HTR-8/SVneo (cell line): ENCODE measurements at regions not wholly inside any gene's neighbourhood (a gene's known extent, or its start where the extent isn't known, plus 50 kb on each side); places are given as distances from the start of the nearest gene placed in this dataset.

Experiments used
- DNase-seq: peaks from one replicate; pipeline ENCODE4 v3.0.0; 2011; ENCODE audit warnings: low spot score, mixed read lengths; ENCODE audit not compliant: insufficient read length
- FAIRE-seq: peaks from 2 replicates; lab custom pipeline; 2011; peaks lifted over from hg19 to GRCh38; lab: Jason Lieb, UNC

DNA sequence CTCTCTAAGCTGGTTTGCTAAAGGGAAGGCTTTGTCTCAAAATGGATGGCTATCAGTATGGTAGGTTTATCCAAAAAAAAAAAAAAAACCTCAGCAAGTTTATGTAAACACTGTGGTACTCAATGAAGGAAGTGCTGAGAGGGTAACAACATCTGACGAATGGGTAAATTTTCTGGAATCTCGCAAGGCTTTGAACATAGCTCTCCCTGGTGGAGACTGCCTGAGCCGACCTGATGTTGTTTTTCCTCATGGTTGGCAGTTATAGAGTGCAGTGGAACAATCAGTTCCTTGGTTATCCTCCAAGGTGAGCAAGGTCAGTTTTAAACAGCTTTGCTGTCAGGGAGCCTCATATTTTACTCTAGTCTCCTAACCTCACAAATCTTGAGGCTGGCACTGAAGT is 94.6 kb downstream of the ZPLD1 start:
- DNase-seq, result no peak
- FAIRE-seq, result no peak

DNA sequence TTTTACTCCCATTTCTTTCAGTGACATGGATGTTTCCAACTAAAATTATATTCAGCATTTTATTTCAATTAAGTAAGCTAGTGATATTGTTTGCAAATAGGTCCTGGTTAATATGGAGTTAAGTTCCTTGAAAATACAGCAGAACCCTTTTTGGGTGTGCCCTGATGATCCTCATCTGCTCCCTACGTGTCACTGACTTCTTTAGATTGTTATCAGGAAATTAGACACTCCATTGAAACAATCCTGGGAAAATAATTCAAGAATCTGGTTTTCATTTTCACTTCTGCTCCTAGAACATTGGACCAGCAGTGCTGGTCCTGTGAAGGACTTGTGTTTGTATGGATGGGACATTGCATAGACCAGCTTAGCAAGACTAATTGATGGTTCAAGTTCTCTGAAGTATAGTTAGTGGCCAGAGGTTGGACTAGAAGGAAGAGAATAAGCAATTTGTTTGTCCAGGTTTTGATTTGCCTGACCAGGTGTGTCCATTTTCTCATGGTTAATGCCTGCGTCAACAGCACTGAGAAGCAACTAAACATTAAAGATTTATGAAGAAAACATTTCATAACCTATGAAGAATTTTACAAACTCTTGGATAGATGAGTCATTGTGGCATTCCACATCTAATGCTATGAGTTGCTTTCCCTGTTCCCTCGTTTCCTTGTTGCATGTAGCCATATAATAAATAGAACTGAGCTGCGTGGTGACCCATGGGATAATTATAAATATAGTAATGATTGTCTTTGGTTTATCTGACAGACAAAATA is 95.8 kb downstream of the ZPLD1 start:
- peak; percentile 19 for DNase-seq

DNA sequence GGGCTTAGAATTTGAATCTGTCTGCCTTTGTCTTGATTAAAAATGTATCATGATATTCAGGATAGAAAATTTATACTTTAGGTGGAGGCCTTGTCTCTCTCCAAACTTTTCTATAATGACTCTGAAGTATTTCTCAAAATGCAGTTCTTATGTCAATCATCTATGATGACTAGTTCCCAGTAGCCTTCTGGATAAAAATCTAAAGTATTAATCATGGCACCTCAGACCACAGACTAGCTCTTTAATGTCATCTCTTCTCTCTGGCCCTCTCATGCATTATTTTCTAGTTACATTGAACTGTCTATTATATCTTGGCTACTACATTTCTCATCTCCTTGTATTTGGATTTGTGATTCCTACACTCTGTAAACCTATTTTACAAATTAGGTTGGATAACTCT is 96.9 kb downstream of the ZPLD1 start:
- FAIRE-seq (no peak), DNase-seq (peak; percentile 6)

More for the DNA sequence above, 95.8 kb downstream of the ZPLD1 start:
- FAIRE-seq, result no peak

DNA sequence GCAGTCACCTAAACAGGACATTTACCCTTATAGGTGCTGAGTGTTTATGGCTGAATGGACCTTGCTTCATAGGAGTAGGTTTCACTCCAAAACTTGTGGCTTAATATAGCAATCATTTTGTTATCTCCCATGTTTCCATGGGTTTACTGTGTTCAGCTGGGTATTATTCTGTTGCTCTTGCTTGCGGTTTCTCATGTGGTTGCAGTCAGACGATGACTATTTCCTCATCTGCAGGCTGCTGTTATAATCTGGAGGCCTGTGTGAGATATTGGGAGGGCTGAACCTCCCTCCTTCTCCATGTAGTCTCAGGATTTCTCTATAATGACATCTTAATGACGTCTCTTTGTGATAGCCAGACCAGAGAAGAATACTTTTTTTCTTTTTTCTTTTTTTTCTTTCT is 98.1 kb downstream of the ZPLD1 start:
- DNase-seq (no peak), FAIRE-seq (no peak)

DNA sequence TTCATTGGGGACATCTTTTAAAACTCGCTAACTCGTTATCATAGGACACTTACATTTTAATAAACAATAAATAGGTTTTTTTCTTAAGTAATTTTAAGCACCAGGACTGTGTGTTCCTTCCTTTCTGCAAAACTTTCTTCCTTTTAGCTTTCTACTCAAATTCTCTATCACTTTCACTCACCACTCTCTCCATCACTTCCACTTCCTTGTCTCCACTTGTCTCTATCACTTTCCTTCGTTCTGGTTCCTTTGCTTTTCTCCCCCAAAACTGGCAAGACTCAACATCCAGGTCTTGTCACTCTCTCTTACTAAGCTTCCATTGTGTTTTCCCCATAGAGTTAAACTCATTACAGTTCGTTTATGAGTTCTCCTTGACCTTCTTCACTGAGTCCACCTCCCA is 99.0 kb downstream of the ZPLD1 start:
- no peak for DNase-seq
- FAIRE-seq, result no peak

DNA sequence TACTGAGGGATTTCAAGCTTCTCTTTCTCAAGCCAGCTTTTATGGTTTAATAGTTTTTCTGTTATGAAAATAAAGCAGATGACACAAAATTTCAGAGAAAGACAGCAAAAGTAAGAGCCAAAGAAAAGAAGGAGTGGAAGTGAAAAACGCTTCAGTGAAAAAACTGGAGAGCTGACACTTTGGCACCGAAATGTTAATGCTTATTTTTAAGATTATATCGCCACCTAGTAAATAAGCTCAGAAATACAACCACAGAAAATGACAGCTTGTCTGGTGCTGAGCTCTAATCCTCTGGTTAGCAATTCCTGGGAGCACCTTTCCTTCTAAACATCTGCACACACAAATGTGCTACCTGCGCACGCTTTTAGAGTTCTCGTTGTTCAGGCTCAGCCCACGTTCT is 101.6 kb downstream of the ZPLD1 start:
- FAIRE-seq (no peak), DNase-seq (peak; percentile 30)

DNA sequence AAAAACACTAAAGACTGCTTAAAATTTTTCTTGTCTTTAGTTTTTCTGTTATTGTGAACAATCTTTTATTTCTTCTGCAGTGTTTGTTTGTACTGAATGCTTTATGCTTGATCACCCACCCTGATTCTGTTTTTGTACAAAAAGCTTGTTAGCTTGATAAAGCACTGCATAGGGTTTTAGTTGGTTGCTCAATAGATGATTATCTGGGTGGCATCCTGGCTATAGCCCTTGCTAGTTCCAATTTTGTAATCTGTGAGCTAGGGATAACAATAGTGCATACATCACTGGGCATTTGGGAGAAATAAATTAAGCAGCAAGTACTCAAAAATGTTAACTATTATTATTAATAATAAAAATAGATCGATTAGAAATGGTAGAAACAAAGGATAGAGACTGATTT is 102.3 kb downstream of the ZPLD1 start:
- FAIRE-seq (no peak), DNase-seq (no peak)

DNA sequence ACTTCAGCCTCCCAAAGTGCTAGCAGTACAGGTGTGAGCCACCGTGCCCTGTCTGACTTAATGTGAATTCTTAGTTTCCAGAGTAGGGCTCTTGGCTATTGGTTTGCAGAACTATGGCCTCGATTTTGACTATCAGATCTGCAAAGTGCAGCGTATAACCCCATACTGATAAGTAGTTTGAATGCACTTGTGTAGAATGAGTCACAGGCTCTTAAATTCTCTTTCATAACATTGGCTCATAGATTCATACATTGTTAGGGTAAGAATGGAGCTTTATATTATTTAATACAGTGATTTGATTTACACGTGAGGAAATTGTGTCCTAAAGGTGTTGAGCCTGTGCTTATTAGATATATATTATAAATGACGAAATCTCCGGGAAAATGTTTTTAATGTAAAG is 109.9 kb downstream of the ZPLD1 start:
- no peak for FAIRE-seq

DNA sequence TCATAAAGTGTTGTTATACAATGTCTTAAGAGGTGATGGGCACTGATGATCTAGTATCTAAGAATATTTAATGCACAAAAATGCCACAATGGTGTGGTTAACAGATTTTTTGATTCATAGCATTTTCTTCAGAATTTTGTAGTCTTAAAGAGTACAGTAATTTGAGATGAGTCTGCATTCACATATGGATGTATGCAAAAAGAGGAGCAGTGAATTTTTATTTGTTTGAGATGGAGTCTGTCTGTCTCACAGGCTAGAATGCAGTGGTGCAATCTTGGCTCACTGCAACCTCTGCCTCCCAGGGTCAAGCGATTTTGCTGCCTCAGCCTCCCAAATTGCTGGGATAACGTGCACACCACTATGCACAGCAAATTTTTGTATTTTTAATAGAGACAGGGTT is 110.5 kb downstream of the ZPLD1 start:
- no peak for DNase-seq
- no peak for FAIRE-seq

More for the DNA sequence above, 109.9 kb downstream of the ZPLD1 start:
- no peak for DNase-seq

DNA sequence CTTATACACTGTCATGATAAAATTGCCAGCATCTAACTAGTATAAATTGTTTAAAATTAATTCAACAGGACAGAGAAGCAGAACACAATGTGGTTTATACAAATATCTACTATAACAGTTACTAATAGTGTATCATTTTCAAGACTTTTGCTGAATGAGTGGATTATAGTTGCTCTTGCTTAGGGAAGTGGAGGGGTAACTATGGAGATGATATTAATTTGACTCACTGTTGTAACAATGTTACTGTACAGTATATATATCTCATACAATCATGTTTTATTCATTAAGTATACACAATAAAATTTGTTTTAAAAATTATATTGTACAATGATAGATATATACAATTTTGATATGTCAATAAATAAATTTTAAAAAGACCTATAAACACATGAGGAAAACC is 119.1 kb downstream of the ZPLD1 start:
- DNase-seq (no peak), FAIRE-seq (no peak)

DNA sequence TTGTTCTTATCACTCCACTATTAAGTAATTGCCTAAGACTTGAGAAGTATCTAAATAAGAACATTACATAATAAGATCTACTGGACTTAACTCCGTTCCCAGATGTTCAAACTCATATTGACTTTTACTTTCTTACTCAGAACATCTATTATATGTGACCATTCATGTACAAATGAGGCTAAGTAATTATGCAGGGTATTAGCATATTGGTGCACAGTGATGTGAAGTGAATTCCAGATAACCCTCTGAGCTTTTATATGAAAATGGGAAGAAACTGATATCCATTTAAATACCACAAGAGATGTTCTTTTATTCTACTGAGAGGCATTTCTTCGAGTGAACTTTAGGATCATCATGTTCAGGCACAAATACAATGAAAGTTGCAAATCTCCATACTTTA is 135.7 kb downstream of the ZPLD1 start:
- no peak for FAIRE-seq
- DNase-seq, result no peak

DNA sequence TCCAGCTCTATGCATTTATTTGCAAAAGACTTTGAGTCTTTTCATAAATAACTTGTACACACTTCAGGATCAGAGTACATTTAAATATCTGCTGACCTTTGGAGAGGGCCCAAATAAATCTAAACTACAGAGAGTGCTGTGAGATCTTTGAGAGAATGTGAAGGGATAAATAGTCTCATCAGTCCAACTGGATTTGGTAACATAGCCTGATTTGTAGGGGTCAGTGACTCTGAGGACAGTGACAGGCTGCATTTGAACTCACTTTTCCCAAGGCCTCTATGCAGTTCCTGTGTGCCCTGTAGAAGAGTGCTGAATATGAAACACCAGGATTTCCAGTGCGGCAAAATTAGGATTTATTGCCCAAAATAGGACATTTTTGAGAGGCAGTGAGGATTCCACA is 136.2 kb downstream of the ZPLD1 start:
- FAIRE-seq (no peak), DNase-seq (no peak)

DNA sequence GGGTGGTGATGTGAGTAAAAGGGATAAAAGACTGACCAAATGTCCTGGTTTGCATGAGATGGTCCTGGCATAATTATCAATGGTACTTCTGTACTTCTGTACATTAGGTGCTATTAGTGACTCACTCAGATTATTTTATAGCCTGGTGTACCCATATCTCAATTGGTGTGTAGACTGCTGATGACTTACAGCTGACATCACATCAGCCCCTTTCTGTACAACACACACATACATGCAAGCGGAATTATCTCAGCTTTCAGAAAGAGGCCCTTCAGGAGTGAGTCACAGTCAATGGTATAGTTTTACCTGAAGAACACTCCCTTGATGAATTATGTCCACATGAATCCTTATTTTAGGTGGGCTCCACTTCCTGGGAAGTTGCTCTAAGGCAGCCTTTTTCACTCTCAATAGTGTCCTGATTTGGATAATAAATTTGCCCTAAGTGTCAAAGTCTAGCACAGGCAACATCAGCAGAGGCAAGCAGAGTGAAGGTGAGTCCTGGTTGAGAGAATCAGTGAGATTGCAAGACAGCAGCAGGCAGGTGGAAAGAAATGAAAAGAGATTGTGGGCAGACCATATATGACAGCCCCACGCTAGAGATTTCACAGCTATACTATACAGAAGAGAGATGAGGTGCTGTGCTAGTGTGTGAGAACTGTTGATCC is 137.0 kb downstream of the ZPLD1 start:
- no peak for DNase-seq
- FAIRE-seq, result peak; percentile 23

DNA sequence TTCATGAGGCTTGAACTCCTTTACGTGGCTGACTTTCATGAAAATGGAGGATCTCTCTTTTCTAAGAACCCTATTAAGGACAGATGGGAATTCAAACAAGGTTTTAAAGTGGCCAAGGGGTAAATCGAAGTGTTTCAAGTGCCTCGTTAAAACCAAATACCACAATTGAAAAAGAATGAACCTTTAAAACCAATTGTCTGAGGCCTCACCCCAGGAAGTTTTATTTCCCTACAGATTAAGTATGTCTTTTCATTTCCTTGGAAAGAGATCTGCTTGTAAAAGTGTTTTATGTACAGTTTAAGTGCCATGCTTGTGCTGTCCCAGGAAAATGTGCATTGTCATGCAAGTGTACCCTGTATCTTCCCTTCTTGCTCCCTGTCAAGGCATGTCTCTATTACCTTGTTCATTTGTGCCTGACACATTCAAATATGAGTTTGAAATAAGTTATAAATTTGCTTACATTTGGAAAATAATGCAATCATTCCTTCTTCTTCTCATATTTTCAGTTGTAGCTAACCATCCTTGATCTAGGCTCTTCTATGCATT is 138.7 kb downstream of the ZPLD1 start:
- DNase-seq (no peak), FAIRE-seq (no peak)

DNA sequence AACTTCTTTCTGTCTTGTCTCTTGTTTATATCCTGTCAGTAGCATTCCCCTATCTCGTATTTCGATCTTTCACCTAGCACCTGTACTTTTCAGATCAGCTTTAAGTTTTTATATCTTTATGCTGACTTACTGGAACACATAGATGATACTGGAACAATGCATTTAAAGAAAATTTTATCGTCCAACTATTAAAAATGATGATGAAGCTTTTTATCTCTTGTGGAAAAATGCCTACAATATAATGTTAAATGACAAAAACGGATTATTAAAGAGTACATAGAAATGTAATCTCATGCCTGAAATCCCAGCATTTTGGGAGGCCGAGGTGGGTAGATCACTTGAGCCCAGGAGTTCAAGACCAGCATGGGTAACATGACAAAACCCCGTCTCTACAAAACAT is 139.5 kb downstream of the ZPLD1 start:
- no peak for FAIRE-seq
- no peak for DNase-seq

DNA sequence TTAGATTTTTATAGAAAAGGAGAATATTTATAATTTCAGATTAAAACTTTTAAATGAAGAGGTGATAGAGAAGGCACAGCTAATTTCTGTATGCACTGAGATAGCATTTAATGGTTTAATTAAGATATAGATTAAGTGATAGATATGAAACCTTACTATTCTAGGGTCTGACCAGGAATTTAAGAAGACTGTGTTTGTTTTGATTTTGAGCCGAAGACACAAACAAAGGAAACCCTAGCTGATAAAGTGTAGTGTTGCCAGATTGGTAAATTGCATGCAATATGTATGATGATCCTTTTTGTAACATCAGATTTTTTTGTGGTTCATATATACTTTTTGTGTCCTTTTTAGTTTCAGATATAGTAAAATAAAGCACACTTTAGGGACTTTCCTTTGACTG is 141.8 kb downstream of the ZPLD1 start:
- no peak for FAIRE-seq
- no peak for DNase-seq

DNA sequence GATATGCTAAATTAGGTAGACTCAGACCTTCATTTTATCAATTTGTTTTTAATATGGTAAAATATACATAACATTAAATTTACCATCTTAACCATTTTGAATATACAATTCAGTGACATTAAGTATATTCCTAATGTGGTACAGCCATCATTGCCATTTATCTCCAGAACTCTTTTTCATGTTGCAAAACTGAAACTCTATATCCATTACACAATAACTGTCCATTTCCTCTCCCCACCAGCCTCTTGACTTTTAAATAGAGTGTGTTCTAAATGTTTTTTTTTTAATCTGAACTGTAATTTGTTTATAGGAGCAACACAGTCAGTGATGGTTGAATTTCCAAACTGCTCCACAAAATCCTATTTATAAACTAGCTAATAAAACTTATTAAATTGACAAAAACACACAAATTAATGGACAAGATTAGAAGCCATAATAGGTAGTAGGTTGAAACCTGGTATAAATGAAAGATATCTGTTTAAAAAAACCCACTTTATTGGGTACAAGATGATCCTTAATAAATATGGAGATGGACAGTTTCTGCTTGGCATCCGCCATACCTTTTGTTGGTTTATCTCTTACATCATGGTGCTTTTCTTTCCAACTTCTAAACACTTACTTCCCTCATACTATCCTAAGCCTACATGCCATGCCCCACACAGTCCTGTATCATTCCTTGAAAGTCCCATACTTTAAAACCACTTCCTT is 142.4 kb downstream of the ZPLD1 start:
- no peak for FAIRE-seq

DNA sequence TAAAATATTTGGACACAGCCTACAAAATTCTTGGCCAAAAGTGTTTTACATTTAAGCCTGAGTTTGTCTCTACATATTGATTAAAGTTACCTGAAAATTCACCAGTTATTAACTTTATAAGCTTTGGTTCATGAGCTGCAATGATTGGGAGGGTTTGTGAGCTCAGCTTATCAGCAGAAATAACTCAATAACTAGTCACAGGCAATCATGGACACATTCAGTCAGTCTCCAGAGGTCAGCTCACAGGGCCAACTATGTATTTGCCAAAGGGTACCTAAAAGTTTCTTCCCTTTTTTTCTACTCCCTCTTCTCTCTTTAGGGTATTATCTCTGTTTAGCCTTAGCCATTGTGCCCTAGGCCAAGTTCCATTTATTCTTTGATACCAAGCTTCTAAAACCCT is 145.9 kb downstream of the ZPLD1 start:
- no peak for FAIRE-seq
- no peak for DNase-seq

More for the DNA sequence above, 142.4 kb downstream of the ZPLD1 start:
- DNase-seq, result no peak

DNA sequence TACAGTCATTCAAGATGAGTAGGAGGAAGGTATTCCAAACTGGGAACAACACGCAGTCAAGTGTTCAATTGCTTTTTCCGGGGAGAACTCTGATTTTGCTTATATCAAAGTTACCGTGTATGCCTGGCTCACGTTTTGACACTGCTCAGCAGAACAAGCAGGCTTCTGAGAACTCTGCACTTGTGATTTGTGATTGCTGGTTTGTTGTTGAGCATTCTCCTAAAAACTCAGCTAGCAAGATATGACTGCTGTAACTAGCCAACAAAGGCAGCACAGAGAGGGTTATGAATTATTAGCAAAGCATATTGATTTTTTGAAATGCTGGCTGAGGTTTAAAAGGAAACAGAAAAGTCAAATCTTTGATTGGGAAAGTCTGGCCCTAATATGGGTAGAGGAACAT is 151.7 kb downstream of the ZPLD1 start:
- DNase-seq, result no peak
- FAIRE-seq, result no peak

DNA sequence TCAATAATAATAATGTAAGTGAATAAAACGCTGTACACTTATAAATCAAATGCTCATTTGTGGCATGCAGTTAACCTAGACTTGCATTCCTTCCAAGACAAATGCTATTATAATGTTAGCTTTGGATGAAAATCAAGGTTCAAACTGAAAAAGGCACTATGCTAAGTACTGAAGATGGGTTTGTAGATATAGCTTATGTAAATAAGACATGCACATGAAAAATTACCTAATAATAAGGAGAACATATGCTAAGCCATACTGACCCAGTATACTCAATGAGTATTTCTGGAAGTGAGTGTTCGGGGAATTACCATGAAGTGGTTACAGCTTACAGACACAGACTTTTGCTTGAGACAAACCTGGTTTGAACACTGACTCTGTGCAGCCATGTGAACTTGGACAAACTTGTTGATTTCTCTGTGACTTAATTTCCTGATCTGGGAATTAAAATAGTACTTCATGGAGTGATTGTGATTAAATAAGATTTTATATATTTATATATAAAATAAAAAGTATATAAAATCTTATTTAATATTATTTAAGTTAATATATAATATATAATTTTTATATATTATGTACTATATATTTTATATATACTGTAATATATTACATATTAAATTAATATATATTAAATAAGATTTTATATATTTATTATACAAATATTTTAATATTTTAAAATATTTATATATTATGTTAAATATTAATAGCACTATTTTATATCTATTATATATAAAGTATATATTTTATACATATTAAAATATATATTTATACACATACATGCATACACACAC is 159.2 kb downstream of the ZPLD1 start:
- DNase-seq, result no peak
- no peak for FAIRE-seq
